Limb (tissue), 2 donors: ENCODE measurements at regions not wholly inside any gene's neighbourhood (a gene's known extent, or its start where the extent isn't known, plus 50 kb on each side); places are given as distances from the start of the nearest gene placed in this dataset.
"Not testable (repeated sequence)": the region's sequence is repeated elsewhere in the genome, so short reads cannot be mapped to it uniquely, and the experiment has no call there.

Experiments used
- DNase-seq, 2 donors: peaks; one replicate each; pipeline ENCODE4 v3.0.0-alpha.2; 2016; ENCODE audit errors: extremely low spot score in 2 of 2

DNA sequence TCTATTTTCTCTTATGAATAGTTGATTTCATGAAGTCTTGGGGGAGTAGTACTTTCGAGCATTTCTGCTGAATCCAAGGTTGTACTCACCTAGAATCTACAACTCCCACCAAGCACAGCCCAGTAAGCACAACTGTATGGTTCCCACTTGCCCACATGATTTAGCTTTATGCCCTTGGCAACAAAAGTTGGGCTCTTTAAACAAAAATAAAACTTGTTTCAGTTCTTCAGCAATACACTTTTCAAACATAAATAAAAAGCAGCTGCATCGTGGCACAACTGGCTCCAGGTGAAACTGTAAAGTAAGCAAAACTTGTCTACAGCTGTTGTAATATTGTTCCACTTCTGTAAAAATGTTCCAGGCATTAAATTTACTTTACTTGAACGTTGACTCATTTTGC, 99.8 kb upstream of the FSIP2 start:
- DNase-seq = no peak

DNA sequence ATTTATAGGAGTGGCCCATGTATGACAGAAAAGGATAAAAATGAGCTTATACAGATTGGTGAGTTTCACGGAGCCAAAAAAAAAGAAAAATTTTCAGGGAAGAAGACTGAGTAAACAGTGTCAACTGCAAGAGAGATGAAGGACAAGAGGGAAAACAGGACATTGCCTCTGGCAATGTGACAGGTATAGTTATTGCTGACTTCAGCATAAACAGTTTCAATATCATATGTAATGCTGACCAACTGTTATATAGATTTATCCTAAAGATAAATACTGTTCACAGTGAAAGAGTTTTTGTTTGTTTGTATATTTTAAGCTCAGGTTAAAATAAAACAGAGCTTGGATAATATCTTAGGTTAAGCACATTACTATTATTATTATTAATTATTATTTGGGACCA, 98.0 kb upstream of the FSIP2 start:
- no peak for DNase-seq

DNA sequence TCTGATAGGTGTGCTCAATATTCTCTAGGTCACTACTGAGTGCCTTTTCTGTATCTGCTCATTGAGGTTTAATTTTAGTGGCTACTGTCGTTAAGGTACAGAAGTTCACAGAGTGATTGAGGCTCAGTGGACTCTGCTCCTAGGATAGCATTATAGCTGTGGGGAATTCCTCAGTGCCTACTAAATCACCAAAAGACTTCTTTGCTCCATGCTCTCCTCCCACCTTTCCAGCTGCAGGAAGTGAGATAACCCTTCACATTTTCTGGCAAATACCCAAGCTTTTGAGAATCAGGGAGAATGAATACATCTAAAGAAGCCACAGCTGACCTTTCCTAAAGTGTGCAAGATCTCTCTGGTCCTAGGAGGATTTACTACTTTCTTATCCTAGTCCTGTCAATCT, 95.2 kb upstream of the FSIP2 start:
- DNase-seq = no peak

DNA sequence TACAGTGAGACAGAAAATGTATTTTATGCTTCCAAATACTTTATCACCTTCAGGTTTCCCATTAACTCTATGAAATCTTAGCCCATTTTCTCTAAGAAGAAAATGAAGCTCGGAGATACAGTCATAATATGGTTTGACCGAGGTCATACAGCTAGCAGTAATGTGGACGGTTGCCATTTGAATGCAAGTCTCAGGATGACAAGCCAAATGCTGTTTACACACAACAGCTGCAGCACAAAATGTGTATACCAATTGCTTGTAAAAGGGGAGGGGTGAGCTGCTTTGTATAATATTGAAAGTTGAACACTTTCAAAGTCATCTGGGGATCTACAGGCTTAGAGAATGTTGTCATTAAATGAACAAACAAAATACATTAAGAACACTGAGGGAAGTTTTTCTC, 93.8 kb upstream of the FSIP2 start:
- peak in 1 of 2 donors; percentile 38 for DNase-seq

DNA sequence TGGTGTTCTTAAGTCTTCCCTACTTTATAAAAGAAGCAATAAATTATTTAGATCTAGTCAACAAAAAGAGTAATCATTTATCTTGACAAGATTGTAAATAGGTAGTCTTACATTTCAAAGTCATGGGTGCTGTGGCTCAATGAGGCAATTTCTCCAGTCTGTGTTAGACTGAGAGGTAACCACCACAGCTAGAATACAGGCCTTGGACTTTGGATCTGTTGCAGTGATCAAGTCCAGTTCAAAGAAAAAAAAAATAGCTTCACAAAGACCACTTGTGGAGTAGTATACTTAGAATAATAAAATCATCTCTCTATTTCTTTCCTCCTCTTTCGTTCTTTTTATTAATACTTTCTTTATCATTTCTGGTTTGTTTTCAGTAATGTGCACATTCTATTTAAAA, 93.1 kb upstream of the FSIP2 start:
- no peak for DNase-seq

DNA sequence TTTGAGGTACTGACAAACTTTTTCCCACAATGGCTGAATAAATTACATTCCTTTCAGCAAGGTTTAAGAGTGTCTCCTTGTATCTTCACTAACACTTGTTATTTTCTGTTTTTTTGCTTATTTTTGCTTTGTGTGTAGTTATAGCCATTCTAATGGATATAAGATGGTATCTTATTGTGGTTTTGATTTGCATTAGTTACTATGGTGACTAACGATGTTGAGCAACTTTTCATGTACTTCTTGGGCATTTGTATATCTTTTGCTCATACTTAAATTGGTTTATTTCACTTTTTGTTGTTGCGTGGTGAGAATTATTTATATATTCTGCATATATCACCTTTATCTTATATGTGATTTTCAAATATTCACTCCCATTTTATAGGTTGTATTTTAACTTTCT, 79.9 kb upstream of the FSIP2 start:
- no peak for DNase-seq

DNA sequence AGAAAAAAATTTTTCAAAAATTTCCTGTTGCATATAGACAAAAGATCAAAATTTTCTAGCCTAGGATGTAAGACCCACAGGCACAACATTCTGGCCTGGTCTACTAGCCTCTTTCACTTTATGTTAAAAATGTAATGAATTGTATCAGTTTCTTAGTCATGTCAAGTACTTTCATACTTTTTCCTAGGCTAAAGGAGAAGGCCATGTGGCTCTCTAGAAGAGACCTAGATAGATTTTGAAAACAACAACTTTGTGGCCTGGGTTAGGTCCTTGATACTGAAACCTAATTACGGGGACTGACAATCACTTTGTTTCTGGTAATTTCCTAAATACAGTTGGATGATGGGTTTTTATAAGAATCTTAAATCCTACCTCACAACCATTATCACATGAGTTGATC, 74.8 kb upstream of the FSIP2 start:
- no peak for DNase-seq

DNA sequence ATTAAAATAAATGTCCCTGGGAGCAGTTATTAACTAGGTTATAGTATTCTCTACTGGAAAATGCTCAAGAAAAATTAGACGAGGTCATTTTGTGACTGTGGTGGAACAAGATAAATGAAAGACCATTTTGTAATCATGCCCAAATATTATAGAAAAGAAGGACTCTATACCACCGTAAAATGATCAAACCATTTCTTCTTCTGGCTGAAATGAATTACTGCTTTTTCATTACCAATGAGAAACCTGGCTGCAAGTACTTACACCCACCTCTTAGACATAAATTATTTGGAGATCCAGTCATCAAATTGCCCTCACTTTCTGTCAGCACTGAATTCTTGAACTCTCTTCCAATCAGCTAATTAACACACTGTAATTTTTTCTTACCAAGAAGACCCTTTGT, 74.2 kb upstream of the FSIP2 start:
- DNase-seq = no peak

DNA sequence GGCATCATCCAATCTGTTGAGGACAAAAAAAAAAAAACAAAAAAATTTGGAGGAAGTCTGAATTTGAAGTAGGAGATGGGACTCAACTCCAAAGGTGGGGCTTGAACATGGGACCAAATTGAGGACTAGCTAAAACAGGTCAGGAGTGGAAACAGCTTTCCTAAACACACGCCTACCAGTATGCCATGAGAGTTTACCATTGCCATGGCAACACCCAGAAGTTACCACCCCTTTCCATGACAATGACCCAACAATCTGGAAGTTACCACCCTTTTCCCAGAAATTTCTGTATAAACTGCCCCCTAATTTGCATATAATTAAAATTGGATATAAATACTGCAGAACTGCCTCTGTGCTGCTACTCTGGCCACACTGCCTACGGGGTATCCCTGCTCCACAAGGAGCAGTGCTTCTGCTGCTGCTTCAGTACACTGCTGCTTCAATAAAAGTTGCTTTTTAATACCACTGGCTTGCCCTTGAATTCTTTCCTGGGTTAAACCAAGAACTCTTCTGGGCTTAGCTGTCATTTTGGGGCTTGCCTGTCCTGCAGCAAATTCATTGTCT, 73.3 kb upstream of the FSIP2 start:
- no peak for DNase-seq

DNA sequence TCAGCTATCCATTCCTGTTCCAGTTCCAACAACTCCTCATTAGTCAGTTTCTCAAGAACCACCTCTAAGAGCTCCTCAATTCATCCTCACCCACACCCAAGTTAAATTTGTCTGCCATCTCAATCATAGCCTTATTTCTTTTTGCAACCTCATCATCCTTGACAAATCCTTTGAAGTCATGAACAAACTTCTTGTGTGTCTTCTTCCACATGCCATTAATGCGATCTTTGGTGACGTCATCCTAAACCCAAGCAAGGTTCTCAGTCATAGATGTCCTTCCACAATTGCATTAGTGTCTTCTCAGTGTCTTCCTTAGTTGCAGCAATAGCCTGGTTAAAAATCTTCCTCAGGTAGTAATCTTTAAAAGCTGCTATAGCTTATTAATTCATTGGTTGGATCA, 71.2 kb upstream of the FSIP2 start:
- no peak for DNase-seq

DNA sequence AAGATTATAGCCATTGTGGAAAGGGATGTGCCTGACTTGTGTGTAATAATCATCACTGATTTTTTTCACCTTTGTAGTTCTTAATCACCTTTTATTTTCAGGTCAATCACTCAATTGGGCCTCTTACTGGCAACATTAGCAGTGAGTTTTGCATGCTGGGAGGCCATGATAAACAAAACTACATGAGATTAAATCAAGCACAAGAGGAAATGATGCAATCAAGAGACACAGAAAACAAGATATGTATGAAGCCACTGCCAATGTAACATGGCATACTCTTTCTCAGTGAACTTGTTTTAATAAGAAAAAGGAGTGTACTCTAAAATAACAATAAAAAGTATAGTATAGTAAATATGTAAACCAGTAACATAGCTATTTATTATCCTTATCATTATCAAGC, 69.9 kb upstream of the FSIP2 start:
- no peak for DNase-seq

DNA sequence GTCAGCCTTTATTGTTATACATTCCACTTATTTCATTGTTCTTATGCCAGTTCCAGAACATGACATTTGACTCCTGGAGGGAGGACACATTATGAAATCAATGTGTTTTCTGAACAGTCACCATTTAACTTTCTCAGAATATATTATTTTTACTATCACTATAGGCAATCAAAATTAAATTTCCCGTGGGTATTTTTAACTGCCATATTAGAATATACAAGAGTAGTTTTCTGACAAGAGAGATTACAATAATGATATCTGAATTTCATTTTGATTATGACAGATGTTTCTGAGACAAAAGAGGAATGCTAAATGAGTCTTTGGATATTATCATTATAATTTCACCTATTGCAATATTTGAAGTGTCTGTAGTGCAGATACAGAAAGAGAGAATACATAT, 64.4 kb upstream of the FSIP2 start:
- DNase-seq = no peak

DNA sequence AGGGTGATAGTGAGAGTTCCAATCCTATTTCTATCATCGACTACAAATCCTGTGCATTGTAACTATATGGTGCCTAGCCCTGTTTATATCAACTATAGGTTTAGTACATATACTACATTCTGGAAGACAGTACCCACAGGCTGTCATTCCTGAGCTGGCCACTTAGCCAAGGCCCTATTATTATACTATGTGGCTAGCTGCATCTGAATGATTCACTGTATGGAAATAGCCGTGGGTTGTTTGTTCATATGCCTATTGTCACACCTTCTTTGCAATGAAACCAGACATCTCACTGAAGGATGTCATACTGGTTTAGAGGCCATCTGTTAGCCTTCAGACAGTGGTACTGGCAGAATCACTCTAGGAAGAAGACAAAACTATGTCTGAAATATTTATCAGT, 62.3 kb upstream of the FSIP2 start:
- no peak for DNase-seq

DNA sequence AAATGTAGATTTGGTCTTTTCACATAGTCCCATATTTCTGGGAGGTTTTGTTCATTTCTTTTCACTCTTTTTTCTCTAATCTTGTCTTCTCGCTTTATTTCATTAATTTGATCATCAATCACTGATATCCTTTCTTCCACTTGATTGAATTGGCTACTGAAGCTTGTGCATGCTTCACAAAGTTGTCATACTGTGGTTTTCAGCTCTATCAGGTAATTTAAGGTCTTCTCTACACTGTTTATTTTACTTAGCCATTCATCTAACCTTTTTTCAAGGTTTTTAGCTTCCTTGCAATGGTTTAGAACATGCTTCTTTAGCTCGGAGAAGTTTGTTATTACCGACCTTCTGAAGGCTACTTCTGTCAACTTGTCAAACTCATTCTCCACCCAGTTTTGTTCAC, 51.6 kb upstream of the FSIP2 start:
- DNase-seq = not testable (repeated sequence)

DNA sequence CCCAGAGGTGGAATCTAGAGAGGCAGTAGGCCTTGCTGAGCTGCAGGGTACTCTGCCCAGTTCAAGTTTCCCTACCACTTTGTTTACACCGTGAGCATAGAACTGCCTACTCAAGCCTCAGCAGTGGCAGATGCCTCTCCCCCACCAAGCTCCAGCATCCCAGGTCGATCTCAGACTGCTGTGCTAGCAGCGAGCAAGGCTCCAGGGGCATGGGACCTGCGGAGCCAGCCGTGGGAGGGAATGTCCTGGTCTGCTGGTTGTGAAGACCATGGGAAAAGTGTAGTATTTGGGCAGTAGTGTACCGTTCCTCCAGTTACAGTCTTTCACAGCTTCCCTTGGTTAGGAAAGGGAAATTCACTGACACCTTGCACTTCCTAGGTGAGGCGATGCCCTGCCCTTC, 50.6 kb upstream of the FSIP2 start:
- DNase-seq = no peak
